Adipocyte (in vitro differentiated cells): ENCODE measurements at regions not wholly inside any gene's neighbourhood (a gene's known extent, or its start where the extent isn't known, plus 50 kb on each side); places are given as distances from the start of the nearest gene placed in this dataset.
A peak's percentile ranks its signal among the peaks of the same experiment; 100 is the strongest.

ENCODE experiments used
- DNase-seq: peaks from one replicate; pipeline ENCODE4 v3.0.0-alpha.2; 2015; ENCODE audit warnings: low read depth
- H3K27me3 ChIP-seq: replicated peaks from 2 replicates; pipeline ENCODE4 v1.7.0; 2013; ENCODE audit warnings: mild to moderate bottlenecking, low read length, moderate library complexity; ENCODE audit not compliant: control insufficient read depth, insufficient read depth
- H3K36me3 ChIP-seq: 2 replicates; pipeline ENCODE4 v1.7.0; 2013; ENCODE audit warnings: low read length, mild to moderate bottlenecking, moderate library complexity; ENCODE audit not compliant: control insufficient read depth, insufficient read depth, severe bottlenecking
- H3K4me1 ChIP-seq: 2 replicates; pipeline ENCODE4 v1.7.0; 2013; ENCODE audit warnings: mild to moderate bottlenecking, low read length, moderate library complexity; ENCODE audit not compliant: control insufficient read depth, insufficient read depth
- H3K4me3 ChIP-seq: 2 replicates; pipeline ENCODE4 v1.7.0; 2013; ENCODE audit warnings: mild to moderate bottlenecking, low read length, moderate library complexity
- H3K9ac ChIP-seq: 2 replicates; pipeline ENCODE4 v1.7.0; 2013; ENCODE audit warnings: mild to moderate bottlenecking, low read length, moderate library complexity
- H3K9me3 ChIP-seq: 2 replicates; pipeline ENCODE4 v1.7.0; 2013; ENCODE audit warnings: mild to moderate bottlenecking, low read length, moderate library complexity; ENCODE audit not compliant: control insufficient read depth

DNA sequence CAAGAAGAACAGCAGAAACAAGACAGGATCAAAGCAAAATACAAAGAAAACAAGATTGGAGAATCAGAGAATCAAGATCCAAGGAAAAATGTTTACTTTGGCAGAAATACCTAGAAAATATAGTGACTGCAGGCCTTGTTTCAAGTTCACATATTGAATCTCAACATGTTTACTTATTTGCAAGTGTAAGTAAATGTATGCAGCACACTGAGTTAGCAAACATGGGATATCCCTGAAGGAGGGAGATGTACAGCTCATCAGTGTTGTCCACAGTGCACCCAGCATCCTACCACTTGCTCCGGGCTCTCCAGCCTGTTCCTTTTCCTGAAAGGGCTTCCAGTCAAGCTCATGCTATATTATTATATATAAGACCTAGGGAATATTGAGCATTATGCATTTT, 319.5 kb downstream of the PRL start:
- Histone ChIP-seq H3K9me3 (no peaks in the 10 kb centered on the region), H3K4me1 (no peaks in the 10 kb centered on the region)

GRCh38 chr6:21981235-21981833, 315.5 kb downstream of the PRL start:
- H3K36me3 ChIP-seq: no peaks in the 10 kb centered on the region
- no peak overlapping the region for H3K4me3 ChIP-seq
- H3K27me3 ChIP-seq: peaks cover 4% of the 10 kb centered on the region
- DNase-seq: no peak
- H3K9ac ChIP-seq: no peak overlapping the region
- H3K4me1 ChIP-seq: no peaks in the 10 kb centered on the region
- H3K9me3 ChIP-seq: no peaks in the 10 kb centered on the region

More for the DNA sequence above, 319.5 kb downstream of the PRL start:
- H3K36me3 ChIP-seq: no peaks in the 10 kb centered on the region
- peaks cover 4% of the 10 kb centered on the region for H3K27me3 ChIP-seq
- no peak overlapping the region for H3K9ac ChIP-seq
- H3K4me3 ChIP-seq: no peak overlapping the region
- no peak for DNase-seq

GRCh38 chr6:21984135-21984534, 312.7 kb downstream of the PRL start:
- no peak for DNase-seq
- no peaks in the 10 kb centered on the region for H3K36me3 ChIP-seq
- no peak overlapping the region for H3K4me3 ChIP-seq
- no peak overlapping the region for H3K9ac ChIP-seq
- peaks cover 4% of the 10 kb centered on the region for H3K27me3 ChIP-seq
- no peaks in the 10 kb centered on the region for H3K9me3 ChIP-seq
- peaks cover 14% of the 10 kb centered on the region for H3K4me1 ChIP-seq

DNA sequence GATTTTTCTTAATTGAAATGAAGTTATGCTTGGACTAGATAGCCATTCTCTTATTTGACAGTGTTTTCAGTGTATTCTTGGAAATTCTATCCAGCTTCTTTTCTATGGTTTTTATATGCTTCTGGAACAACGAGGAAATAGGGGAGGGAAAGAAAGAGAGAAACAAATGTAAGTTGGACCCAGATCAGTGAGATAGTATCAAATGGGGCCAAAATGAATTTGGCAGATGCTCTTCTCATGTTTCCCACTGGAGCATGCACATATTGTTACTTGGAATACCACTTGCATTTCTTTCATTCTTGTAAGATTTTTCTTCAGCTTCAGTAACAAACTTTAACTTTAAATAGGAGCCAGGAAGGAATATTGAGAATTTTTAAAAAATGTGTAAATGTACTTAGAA, 312.3 kb downstream of the PRL start:
- peak; percentile 55 for DNase-seq
- peaks cover 14% of the 10 kb centered on the region for H3K4me1 ChIP-seq
- H3K4me3 ChIP-seq: no peak overlapping the region
- no peak overlapping the region for H3K9ac ChIP-seq
- peaks cover 4% of the 10 kb centered on the region for H3K27me3 ChIP-seq
- H3K9me3 ChIP-seq: no peaks in the 10 kb centered on the region
- H3K36me3 ChIP-seq: no peaks in the 10 kb centered on the region

- DNase-seq: no peak
- peaks cover 14% of the 10 kb centered on the region for H3K4me1 ChIP-seq
These were observed 310.9 kb downstream of the PRL start for GRCh38 chr6:21985904-21986303.

GRCh38 chr6:21986703-21987102, 310.1 kb downstream of the PRL start:
- no peak overlapping the region for H3K9ac ChIP-seq
- H3K9me3 ChIP-seq: no peaks in the 10 kb centered on the region
- DNase-seq: no peak
- H3K36me3 ChIP-seq: no peaks in the 10 kb centered on the region
- no peaks in the 10 kb centered on the region for H3K27me3 ChIP-seq
- no peak overlapping the region for H3K4me3 ChIP-seq
- H3K4me1 ChIP-seq: peaks cover 14% of the 10 kb centered on the region

More at GRCh38 chr6:21985904-21986303, 310.9 kb downstream of the PRL start:
- peaks cover under 1% of the 10 kb centered on the region for H3K27me3 ChIP-seq
- no peak overlapping the region for H3K4me3 ChIP-seq
- no peak overlapping the region for H3K9ac ChIP-seq
- H3K9me3 ChIP-seq: no peaks in the 10 kb centered on the region
- no peaks in the 10 kb centered on the region for H3K36me3 ChIP-seq

DNA sequence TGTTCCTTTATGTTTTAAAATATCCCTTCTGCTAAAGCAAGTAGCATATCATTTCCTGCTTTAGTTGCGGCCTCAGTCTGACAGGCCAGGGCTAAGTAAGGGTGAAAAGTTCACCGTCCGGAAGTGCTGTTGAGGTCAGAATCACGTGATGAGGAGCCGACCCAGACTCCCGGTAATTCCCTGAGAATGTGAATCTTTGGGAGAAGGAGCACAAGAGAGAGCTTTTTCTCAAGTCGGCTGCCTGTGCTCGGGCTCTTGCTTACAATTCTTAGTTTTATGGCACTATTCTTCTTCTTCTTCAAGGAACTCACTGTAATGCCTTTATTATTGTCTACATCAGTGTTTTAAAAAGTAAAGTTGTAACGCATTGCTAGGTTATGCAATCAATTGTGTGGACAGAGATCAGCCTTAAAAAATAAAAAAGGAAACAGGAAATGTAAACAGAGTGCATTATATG, 309.3 kb downstream of the PRL start:
- Histone ChIP-seq H3K9me3 (no peaks in the 10 kb centered on the region), H3K27me3 (no peaks in the 10 kb centered on the region), H3K9ac (peak overlapping the region; percentile 42), H3K4me3 (peak overlapping the region; percentile 71), H3K36me3 (no peaks in the 10 kb centered on the region), H3K4me1 (peaks cover 14% of the 10 kb centered on the region)
- DNase-seq: peak; percentile 92

DNA sequence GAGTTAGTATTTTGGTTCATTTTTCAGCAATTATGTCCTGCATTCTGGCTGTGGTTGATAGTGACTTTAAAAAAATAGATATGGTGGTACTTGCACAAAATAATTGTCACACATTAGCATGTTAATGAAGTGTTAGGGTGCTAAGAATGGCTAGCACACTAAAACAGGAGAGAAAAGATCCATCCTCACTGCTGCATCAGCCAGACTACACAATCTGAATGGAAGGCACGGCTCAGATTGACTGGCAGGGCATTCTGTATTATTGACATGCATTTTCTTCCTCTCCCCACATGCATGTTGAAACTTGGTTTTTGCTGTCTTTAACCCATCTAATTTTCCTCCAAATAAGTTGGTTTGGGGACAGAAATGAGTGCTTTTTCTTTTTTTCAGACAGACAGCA, 306.3 kb downstream of the PRL start:
- no peaks in the 10 kb centered on the region for H3K9me3 ChIP-seq
- H3K4me1 ChIP-seq: peaks cover 14% of the 10 kb centered on the region
- H3K36me3 ChIP-seq: no peaks in the 10 kb centered on the region
- no peak overlapping the region for H3K9ac ChIP-seq
- no peak overlapping the region for H3K4me3 ChIP-seq
- no peak for DNase-seq
- no peaks in the 10 kb centered on the region for H3K27me3 ChIP-seq

DNA sequence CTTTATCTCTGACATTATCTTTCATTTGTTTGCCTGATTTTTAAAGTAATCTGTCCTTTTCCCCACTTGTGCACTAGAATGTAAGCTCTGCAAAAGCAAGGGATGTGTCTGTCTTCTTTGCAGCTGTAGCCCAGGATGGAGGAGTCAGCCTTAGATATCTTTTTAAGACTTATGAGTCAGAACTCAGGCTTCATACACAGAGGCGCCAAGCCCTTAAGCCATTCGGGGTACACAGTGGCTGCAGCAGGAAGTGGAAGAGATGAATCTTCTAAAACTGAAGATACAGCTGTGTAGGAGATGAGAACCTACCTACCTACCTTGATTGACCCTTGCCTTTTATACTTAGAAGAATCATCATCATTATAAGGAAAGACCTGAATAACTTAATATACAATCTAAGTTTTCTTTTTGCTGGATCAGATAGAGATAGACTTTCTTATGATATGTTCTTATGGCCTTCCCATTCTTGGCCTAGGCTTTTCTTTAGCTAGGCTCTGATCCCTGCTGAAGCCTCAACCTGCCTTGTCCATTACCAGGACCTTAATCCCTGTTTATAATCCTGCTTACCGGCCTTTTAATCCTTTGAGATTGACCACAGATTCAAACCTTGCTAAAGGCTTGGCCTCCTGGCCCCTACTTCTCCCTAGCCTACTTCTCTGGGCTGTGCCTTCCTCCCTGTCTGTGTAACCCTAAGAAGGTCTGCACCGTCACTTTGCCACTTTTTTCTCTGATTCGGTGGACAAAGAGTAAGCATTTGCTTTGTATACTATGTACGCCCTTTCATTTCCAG, 304.5 kb downstream of the PRL start:
- Histone ChIP-seq H3K36me3 (no peaks in the 10 kb centered on the region), H3K9ac (no peak overlapping the region)
- peak; percentile 51 for DNase-seq

DNA sequence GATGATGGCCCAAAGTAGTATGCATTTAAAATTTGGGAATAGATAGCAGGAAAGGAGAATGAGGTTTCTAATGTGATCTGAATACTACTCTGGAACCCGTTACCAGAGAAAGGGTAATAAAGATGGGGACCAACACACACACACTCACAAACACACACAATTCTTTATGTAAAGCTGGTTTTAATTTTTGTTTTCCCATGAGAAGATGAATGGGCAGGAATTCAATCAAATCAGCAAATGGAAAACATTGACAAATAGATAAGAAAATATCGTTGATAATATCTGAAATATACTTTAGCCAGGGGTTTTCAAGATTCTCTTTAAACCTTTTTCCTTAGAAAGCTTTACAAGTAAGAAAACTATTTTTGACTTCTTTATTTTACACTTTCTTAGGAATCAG, 303.0 kb downstream of the PRL start:
- no peaks in the 10 kb centered on the region for H3K36me3 ChIP-seq

More for the DNA sequence above, 304.5 kb downstream of the PRL start:
- no peak overlapping the region for H3K4me3 ChIP-seq
- no peaks in the 10 kb centered on the region for H3K9me3 ChIP-seq
- H3K27me3 ChIP-seq: no peaks in the 10 kb centered on the region
- peaks cover 7% of the 10 kb centered on the region for H3K4me1 ChIP-seq

GRCh38 chr6:21994821-21995220, 302.0 kb downstream of the PRL start:
- no peaks in the 10 kb centered on the region for H3K27me3 ChIP-seq
- no peak for DNase-seq
- no peaks in the 10 kb centered on the region for H3K9me3 ChIP-seq
- no peak overlapping the region for H3K4me3 ChIP-seq
- H3K36me3 ChIP-seq: no peaks in the 10 kb centered on the region
- H3K4me1 ChIP-seq: no peaks in the 10 kb centered on the region
- H3K9ac ChIP-seq: no peak overlapping the region

More for the DNA sequence above, 303.0 kb downstream of the PRL start:
- DNase-seq: no peak
- Histone ChIP-seq H3K4me1 (no peaks in the 10 kb centered on the region), H3K9me3 (no peaks in the 10 kb centered on the region), H3K27me3 (no peaks in the 10 kb centered on the region), H3K4me3 (no peak overlapping the region), H3K9ac (no peak overlapping the region)
